Activated T-helper 1 cell treated with anti-CD3 and anti-CD28 coated beads, Interleukin-12 subunit alpha, Interleukin-12 subunit beta, Interleukin-2, Interleukin-4 antibody, amounts not matched to agents 30 ng/mL and 10 ng/mL and 1 ng/mL, durations not matched to agents 14 hours and 24 hours and 36 hours (primary cell): ENCODE measurements at regions not wholly inside any gene's neighbourhood (a gene's known extent, or its start where the extent isn't known, plus 50 kb on each side); places are given as distances from the start of the nearest gene placed in this dataset.

Experiments
- DNase-seq: peaks from one replicate; pipeline ENCODE4 v3.0.0; 2021; ENCODE audit warnings: low spot score
- H3K27ac Mint-ChIP-seq: one replicate; pipeline ENCODE4 v1.8.0; 2021; ENCODE audit warnings: mild to moderate bottlenecking, mixed read lengths
- H3K27me3 Mint-ChIP-seq: one replicate; pipeline ENCODE4 v1.8.0; 2022; ENCODE audit warnings: mild to moderate bottlenecking, moderate library complexity, mixed read lengths; ENCODE audit not compliant: insufficient read depth
- H3K36me3 Mint-ChIP-seq: one replicate; pipeline ENCODE4 v1.8.0; 2021; ENCODE audit warnings: low read depth, mixed read lengths
- H3K4me1 Mint-ChIP-seq: one replicate; pipeline ENCODE4 v1.8.0; 2021; ENCODE audit warnings: low read depth, mixed read lengths
- H3K4me3 Mint-ChIP-seq: one replicate; pipeline ENCODE4 v1.8.0; 2021; ENCODE audit warnings: mild to moderate bottlenecking, moderate library complexity, mixed read lengths
- H3K9me3 Mint-ChIP-seq: one replicate; pipeline ENCODE4 v1.8.0; 2021; ENCODE audit warnings: mixed read lengths
- intact Hi-C: fragments of 100-400 bp; cut with micrococcal nuclease; formaldehyde crosslinking; loops from one replicate; pipeline ENCODE4 v1.15.1; 2024

- intact Hi-C loops, result no loop called here
- Mint-ChIP-seq H3K9me3 (no peaks in the 10 kb centered on the region), H3K4me3 (no peak overlapping the region), H3K27me3 (peaks cover 2% of the 10 kb centered on the region), H3K36me3 (no peaks in the 10 kb centered on the region), H3K27ac (no peak overlapping the region), H3K4me1 (no peaks in the 10 kb centered on the region)
- no peak for DNase-seq
These were observed 247.6 kb upstream of the ARGLU1 start for GRCh38 chr13:106815545-106815944.

GRCh38 chr13:106814463-106814862 is 246.5 kb upstream of the ARGLU1 start:
- intact Hi-C loops, result no loop called here

DNA sequence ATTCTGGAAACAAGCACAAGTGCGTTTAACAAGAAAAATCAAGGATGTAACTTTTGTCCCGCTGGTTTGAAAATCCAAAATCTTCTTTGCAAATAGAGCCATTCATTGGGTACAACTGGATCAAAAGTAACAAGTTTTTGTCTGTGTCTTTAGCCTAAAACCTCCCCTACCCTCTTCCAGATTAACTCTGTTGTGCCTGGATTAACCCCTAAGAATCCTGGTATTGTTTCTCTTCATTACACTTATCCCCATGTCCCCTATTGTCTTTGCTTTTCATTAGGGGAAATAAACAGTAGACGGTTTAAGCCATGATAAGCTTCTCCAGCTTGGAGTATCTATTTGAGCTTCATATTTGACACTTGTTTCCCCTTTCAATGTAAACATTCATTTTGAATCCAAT is 242.1 kb upstream of the ARGLU1 start:
- DNase-seq, result no peak
- Mint-ChIP-seq H3K36me3 (no peaks in the 10 kb centered on the region), H3K27me3 (peaks cover 2% of the 10 kb centered on the region), H3K4me3 (no peak overlapping the region), H3K27ac (no peak overlapping the region), H3K9me3 (no peaks in the 10 kb centered on the region), H3K4me1 (no peaks in the 10 kb centered on the region)
- intact Hi-C loops, result no loop called here

More at GRCh38 chr13:106814463-106814862, 246.5 kb upstream of the ARGLU1 start:
- DNase-seq, result no peak
- no peaks in the 10 kb centered on the region for H3K4me1 Mint-ChIP-seq
- H3K36me3 Mint-ChIP-seq, result no peaks in the 10 kb centered on the region
- peaks cover 2% of the 10 kb centered on the region for H3K27me3 Mint-ChIP-seq
- H3K27ac Mint-ChIP-seq, result no peak overlapping the region
- H3K4me3 Mint-ChIP-seq, result no peak overlapping the region
- no peaks in the 10 kb centered on the region for H3K9me3 Mint-ChIP-seq

DNA sequence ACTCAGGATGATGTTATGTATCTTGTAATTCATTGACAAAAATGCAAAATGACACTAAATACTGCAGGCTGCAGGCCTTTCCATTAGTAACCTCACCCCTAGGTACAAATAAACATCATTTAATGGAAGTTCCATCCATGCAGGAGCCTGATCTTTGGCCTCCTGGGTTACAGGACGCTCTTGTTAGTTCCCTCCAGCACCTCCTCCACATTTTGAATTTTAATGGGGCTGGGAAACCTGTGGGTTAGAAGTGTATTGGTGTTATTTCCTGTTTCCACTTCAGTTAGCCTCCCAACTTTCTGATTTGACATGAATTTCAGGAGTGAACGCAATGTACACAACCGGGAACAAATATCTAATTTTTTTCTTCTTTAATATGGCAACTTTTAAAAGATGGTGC is 237.1 kb upstream of the ARGLU1 start:
- H3K27me3 Mint-ChIP-seq, result peaks cover 3% of the 10 kb centered on the region
- no peak overlapping the region for H3K27ac Mint-ChIP-seq
- intact Hi-C loops, result no loop called here
- no peak overlapping the region for H3K4me3 Mint-ChIP-seq
- no peak for DNase-seq
- H3K4me1 Mint-ChIP-seq, result no peaks in the 10 kb centered on the region
- no peaks in the 10 kb centered on the region for H3K9me3 Mint-ChIP-seq
- no peaks in the 10 kb centered on the region for H3K36me3 Mint-ChIP-seq

DNA sequence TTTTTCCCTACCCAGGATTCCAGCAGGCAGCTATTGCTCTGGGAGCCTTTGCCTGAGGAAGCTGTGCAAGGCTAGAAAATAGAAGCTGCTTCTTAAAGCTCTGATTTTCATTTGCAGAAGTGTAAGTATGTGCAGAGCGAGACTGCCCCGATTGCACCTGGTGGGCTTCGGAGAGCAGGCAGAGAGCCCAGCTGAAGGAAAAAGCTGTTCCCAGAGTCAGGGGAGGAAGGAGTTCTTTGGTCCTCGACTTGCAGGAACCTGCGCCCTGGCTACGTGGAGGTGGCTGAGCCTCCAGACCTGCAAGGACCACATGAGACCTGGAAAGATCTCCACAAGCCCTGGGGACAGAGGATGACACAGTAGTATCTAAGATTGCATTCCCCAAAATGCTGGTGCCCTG is 235.0 kb upstream of the ARGLU1 start:
- intact Hi-C loops, result no loop called here
- no peaks in the 10 kb centered on the region for H3K36me3 Mint-ChIP-seq
- no peak for DNase-seq
- no peaks in the 10 kb centered on the region for H3K9me3 Mint-ChIP-seq
- peaks cover 3% of the 10 kb centered on the region for H3K27me3 Mint-ChIP-seq
- H3K4me3 Mint-ChIP-seq, result no peak overlapping the region
- H3K27ac Mint-ChIP-seq, result no peak overlapping the region
- H3K4me1 Mint-ChIP-seq, result no peaks in the 10 kb centered on the region

DNA sequence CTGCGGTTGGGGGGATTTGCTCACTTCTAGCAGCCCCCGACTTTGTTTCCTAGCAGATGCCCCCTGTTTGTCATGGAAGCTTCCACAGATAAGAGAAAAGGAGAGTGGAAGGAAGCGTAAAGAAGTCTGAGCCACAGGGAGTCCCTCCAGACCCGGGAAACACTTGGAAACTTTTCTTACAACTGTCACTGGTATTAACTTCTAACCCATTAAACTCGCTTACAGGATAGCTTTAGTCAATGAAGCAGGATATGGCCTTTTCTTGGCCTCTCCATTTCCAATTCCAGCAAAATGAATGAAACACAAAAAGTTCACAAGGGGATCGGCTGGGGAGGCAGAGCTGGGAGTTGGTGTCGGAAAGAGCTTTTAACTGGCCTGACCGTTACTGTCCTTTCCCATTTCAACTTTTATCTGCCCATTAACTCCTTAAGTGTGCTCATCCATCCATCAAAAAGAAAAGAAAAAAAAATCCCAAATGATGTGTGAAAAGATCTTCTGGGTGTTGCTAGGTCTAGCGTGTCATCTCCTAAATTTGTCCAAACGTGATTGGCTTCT is 231.9 kb upstream of the ARGLU1 start:
- H3K4me3 Mint-ChIP-seq, result no peak overlapping the region
- H3K9me3 Mint-ChIP-seq, result no peaks in the 10 kb centered on the region
- no peaks in the 10 kb centered on the region for H3K36me3 Mint-ChIP-seq
- H3K4me1 Mint-ChIP-seq, result peaks cover 5% of the 10 kb centered on the region
- DNase-seq, result no peak
- peaks cover 2% of the 10 kb centered on the region for H3K27me3 Mint-ChIP-seq
- intact Hi-C loops, result no loop called here
- no peak overlapping the region for H3K27ac Mint-ChIP-seq

- intact Hi-C loops, result no loop called here
- Mint-ChIP-seq H3K27ac (no peak overlapping the region), H3K27me3 (peaks cover 2% of the 10 kb centered on the region)
These were observed 229.2 kb upstream of the ARGLU1 start for GRCh38 chr13:106797081-106797640.

DNA sequence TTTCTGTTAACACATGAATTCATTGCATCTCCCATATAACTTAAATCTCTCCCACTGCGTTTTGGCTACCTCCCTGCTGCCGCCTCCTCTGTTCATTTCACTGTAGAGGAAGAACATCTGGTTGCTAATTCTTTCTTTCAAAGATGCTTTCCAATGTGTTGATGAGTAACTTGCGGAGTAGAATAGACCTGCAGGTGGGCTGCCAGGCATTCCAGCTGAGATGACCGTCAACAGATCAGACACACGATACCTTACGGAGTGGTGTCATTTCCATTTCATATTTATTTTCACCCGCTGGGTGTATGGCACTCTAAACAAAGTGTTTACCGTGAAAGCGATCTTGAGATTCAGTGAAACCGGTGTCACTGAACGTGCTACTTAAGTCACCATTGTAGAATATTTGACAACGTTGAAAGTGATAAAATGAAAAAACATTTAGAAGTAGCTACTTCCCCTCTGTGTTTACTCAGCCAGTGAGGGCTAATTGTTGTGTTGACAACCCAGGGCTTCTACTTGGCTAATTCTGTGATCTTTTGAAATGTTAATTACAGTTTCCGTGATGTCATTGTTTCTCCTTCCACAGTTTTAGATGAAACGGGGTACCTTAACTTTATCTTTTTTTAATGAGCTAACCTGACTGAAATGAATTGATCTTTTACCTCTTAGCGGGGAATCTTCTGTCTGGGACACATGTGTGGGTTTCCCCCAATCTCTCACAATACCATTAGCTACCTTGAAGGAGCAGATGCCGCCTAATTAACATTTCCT is 228.5 kb upstream of the ARGLU1 start:
- no peak overlapping the region for H3K27ac Mint-ChIP-seq
- intact Hi-C loops, result no loop called here
- H3K36me3 Mint-ChIP-seq, result no peaks in the 10 kb centered on the region
- peak overlapping the region; percentile 21 for H3K4me3 Mint-ChIP-seq
- H3K9me3 Mint-ChIP-seq, result no peaks in the 10 kb centered on the region
- H3K4me1 Mint-ChIP-seq, result peaks cover 5% of the 10 kb centered on the region
- no peak for DNase-seq
- H3K27me3 Mint-ChIP-seq, result peaks cover 2% of the 10 kb centered on the region

More at GRCh38 chr13:106797081-106797640, 229.2 kb upstream of the ARGLU1 start:
- no peak for DNase-seq
- Mint-ChIP-seq H3K4me1 (peaks cover 5% of the 10 kb centered on the region), H3K4me3 (no peak overlapping the region), H3K9me3 (no peaks in the 10 kb centered on the region), H3K36me3 (no peaks in the 10 kb centered on the region)

DNA sequence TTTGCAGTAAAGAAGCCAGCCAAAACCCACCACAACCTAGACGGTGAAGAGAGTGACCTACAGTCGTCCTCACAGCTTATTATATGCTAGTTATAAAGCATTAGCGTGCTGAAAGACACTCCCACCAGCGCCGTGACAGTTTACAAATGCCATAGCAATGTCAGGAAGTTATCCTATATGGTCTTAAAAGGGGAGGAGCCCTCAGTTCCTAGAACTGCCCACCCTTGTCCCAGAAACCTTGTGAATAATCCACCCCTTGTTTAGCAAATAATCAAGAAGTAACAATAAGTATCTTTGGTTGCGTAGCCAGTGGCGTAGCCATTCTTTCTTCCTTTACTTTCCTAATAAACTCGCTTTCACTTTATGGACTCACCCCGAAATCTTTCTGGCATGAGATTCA is 227.9 kb upstream of the ARGLU1 start:
- Mint-ChIP-seq H3K36me3 (no peaks in the 10 kb centered on the region), H3K27me3 (peaks cover 2% of the 10 kb centered on the region), H3K4me1 (peaks cover 5% of the 10 kb centered on the region), H3K4me3 (peak overlapping the region; percentile 21), H3K27ac (no peak overlapping the region), H3K9me3 (no peaks in the 10 kb centered on the region)
- no peak for DNase-seq
- intact Hi-C loops, result no loop called here

- H3K36me3 Mint-ChIP-seq, result no peaks in the 10 kb centered on the region
- DNase-seq, result no peak
- H3K9me3 Mint-ChIP-seq, result no peaks in the 10 kb centered on the region
- peaks cover 2% of the 10 kb centered on the region for H3K27me3 Mint-ChIP-seq
- intact Hi-C loops, result no loop called here
- H3K4me1 Mint-ChIP-seq, result peaks cover 5% of the 10 kb centered on the region
- H3K4me3 Mint-ChIP-seq, result no peak overlapping the region
- H3K27ac Mint-ChIP-seq, result no peak overlapping the region
These were observed 226.2 kb upstream of the ARGLU1 start for GRCh38 chr13:106794117-106794516.

DNA sequence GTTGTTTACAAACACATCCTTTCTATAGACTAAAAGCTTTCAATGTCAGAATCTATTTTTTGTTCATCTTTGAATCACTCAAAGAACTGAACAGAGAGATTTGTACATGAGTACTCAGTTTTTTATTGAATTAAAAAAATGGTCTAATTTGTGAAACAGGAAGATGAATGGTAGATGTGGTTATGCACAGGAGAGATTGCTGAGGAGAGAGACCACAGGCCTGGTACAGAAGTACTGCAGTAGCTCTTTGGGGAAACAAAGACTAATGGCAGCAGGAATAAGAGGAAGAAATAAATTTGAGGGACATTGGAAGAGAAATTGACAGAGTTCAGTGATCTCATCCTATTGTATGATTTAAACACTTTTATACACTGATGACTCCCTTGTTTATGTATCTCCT is 222.0 kb upstream of the ARGLU1 start:
- no peaks in the 10 kb centered on the region for H3K4me1 Mint-ChIP-seq
- no peak overlapping the region for H3K27ac Mint-ChIP-seq
- no peaks in the 10 kb centered on the region for H3K27me3 Mint-ChIP-seq
- no peaks in the 10 kb centered on the region for H3K9me3 Mint-ChIP-seq
- no peak for DNase-seq
- no peaks in the 10 kb centered on the region for H3K36me3 Mint-ChIP-seq
- intact Hi-C loops, result no loop called here
- no peak overlapping the region for H3K4me3 Mint-ChIP-seq

GRCh38 chr13:106786006-106786563 is 218.1 kb upstream of the ARGLU1 start:
- H3K4me3 Mint-ChIP-seq, result no peak overlapping the region
- no peaks in the 10 kb centered on the region for H3K27me3 Mint-ChIP-seq
- no peak overlapping the region for H3K27ac Mint-ChIP-seq
- intact Hi-C loops, result no loop called here
- no peaks in the 10 kb centered on the region for H3K36me3 Mint-ChIP-seq
- no peaks in the 10 kb centered on the region for H3K9me3 Mint-ChIP-seq
- no peaks in the 10 kb centered on the region for H3K4me1 Mint-ChIP-seq
- no peak for DNase-seq

DNA sequence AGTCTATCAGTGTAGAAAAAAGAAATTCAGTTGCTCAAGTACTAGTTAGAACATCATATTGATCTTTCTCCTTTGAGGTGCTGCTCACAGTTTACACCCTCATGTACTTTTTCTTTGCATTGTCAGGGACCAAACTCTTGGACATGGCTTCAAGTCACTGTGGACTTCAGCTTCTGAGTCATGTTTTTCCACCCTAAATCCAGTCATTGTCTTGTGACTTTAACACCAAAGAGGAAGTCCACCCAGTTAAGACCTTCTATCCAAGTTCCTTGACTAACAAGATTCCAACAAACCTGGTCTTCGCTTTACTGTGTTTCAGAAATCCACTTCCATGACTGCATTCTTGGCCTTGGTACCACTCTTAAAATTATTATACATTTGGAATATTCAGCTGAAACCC is 206.7 kb upstream of the ARGLU1 start:
- no peaks in the 10 kb centered on the region for H3K27me3 Mint-ChIP-seq
- H3K4me1 Mint-ChIP-seq, result no peaks in the 10 kb centered on the region
- H3K36me3 Mint-ChIP-seq, result no peaks in the 10 kb centered on the region
- H3K27ac Mint-ChIP-seq, result no peak overlapping the region
- no peak for DNase-seq
- peaks cover 8% of the 10 kb centered on the region for H3K9me3 Mint-ChIP-seq
- intact Hi-C loops, result no loop called here
- no peak overlapping the region for H3K4me3 Mint-ChIP-seq
